Endometrial microvascular endothelial cells (primary cell): ENCODE measurements at regions not wholly inside any gene's neighbourhood (a gene's known extent, or its start where the extent isn't known, plus 50 kb on each side); places are given as distances from the start of the nearest gene placed in this dataset.

Experiments used
- in situ Hi-C: cut with HindIII; loops from 2 replicates; pipeline ENCODE4 v1.10.0; 2017; ENCODE audit warnings: low sequenced_read_pairs, low pct_unique_long_range_greater_than_20kb; ENCODE audit errors: inconsistent ontology term

- in situ Hi-C loops: no loop called here
Measured at GRCh38 chr18:70501358-70501757, 212.5 kb downstream of the SOCS6 start.

GRCh38 chr18:70500748-70501147 lies 211.9 kb downstream of the SOCS6 start:
- in situ Hi-C loops: no loop called here

- in situ Hi-C loops: no loop called here
Measured at GRCh38 chr18:70499218-70499691, 210.4 kb downstream of the SOCS6 start.

- in situ Hi-C loops: no loop called here
Measured at GRCh38 chr18:70496353-70497294, 207.8 kb downstream of the SOCS6 start.

- in situ Hi-C loops: no loop called here
Measured at GRCh38 chr18:70494524-70494923, 205.7 kb downstream of the SOCS6 start.

GRCh38 chr18:70493461-70493860 lies 204.6 kb downstream of the SOCS6 start:
- in situ Hi-C loops: no loop called here

GRCh38 chr18:70491734-70492348 lies 203.0 kb downstream of the SOCS6 start:
- in situ Hi-C loops: no loop called here

- in situ Hi-C loops: no loop called here
Measured at GRCh38 chr18:70489986-70490933, 201.4 kb downstream of the SOCS6 start.

- in situ Hi-C loops: no loop called here
Measured at GRCh38 chr18:70489571-70489970, 200.7 kb downstream of the SOCS6 start.

- in situ Hi-C loops: no loop called here
Measured at GRCh38 chr18:70469916-70470315, 181.1 kb downstream of the SOCS6 start.

GRCh38 chr18:70468861-70469547 lies 180.2 kb downstream of the SOCS6 start:
- in situ Hi-C loops: no loop called here

GRCh38 chr18:70464343-70465114 lies 175.7 kb downstream of the SOCS6 start:
- in situ Hi-C loops: no loop called here

- in situ Hi-C loops: no loop called here
Measured at GRCh38 chr18:70463085-70463484, 174.2 kb downstream of the SOCS6 start.

GRCh38 chr18:70462078-70462439 lies 173.2 kb downstream of the SOCS6 start:
- in situ Hi-C loops: no loop called here

GRCh38 chr18:70461323-70462077 lies 172.7 kb downstream of the SOCS6 start:
- in situ Hi-C loops: no loop called here

- in situ Hi-C loops: no loop called here
Measured at GRCh38 chr18:70459731-70460130, 170.9 kb downstream of the SOCS6 start.

- in situ Hi-C loops: no loop called here
Measured at GRCh38 chr18:70459251-70459650, 170.4 kb downstream of the SOCS6 start.
